22Rv1 (cell line): ENCODE measurements at regions not wholly inside any gene's neighbourhood (a gene's known extent, or its start where the extent isn't known, plus 50 kb on each side); places are given as distances from the start of the nearest gene placed in this dataset.

Experiments
- ZFX ChIP-seq: fragments of 450-650 bp; IDR thresholded peaks from 2 replicates; pipeline ENCODE4 v1.6.1; 2017; ENCODE audit warnings: antibody characterized with exemption, borderline replicate concordance
- TF ChIP-seq, protein P1 (sequence below): fragments of 450-650 bp; IDR thresholded peaks from 2 replicates; pipeline ENCODE4 v1.5.1; 2017; ENCODE audit warnings: mild to moderate bottlenecking

DNA sequence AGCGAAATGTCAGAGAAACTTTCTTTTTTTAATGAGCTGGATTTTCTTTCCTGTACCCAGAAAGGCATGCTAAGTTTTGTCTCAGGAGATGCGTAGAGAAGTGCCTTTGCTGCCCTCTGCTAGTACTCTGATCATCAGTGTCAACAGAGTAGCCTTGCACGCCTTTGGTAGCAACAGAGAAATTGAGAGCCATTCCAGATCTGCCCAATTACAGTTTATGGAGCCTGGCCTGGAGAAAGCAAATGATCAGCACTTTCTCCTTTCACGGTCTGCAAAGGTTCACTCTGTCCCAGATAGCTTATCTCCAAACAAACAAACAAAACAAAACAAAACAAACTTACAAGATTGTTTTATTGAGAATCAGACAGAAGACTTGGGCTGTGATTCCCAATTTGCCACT, 792.8 kb upstream of the PIK3C3 start:
- TF ChIP-seq, protein P1, sequence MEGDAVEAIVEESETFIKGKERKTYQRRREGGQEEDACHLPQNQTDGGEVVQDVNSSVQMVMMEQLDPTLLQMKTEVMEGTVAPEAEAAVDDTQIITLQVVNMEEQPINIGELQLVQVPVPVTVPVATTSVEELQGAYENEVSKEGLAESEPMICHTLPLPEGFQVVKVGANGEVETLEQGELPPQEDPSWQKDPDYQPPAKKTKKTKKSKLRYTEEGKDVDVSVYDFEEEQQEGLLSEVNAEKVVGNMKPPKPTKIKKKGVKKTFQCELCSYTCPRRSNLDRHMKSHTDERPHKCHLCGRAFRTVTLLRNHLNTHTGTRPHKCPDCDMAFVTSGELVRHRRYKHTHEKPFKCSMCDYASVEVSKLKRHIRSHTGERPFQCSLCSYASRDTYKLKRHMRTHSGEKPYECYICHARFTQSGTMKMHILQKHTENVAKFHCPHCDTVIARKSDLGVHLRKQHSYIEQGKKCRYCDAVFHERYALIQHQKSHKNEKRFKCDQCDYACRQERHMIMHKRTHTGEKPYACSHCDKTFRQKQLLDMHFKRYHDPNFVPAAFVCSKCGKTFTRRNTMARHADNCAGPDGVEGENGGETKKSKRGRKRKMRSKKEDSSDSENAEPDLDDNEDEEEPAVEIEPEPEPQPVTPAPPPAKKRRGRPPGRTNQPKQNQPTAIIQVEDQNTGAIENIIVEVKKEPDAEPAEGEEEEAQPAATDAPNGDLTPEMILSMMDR = no peak
- TF ChIP-seq ZFX = no peak
